OCI-LY3 (cell line): ENCODE measurements at regions not wholly inside any gene's neighbourhood (a gene's known extent, or its start where the extent isn't known, plus 50 kb on each side); places are given as distances from the start of the nearest gene placed in this dataset.

Source experiments
- EZH2phosphoT487 ChIP-seq: fragments of 200-600 bp; shearing (Covaris generic); IDR thresholded peaks from 2 replicates; pipeline ENCODE4 v1.6.1; 2018; ENCODE audit warnings: antibody characterized with exemption, mixed run types, low read depth
- TF ChIP-seq, protein P1 (sequence below): fragments of 200-600, 300-600 bp; sonication (generic); IDR thresholded peaks from 2 replicates; pipeline ENCODE4 v1.5.1; 2014; ENCODE audit warnings: antibody characterized with exemption, low read length, low read depth

DNA sequence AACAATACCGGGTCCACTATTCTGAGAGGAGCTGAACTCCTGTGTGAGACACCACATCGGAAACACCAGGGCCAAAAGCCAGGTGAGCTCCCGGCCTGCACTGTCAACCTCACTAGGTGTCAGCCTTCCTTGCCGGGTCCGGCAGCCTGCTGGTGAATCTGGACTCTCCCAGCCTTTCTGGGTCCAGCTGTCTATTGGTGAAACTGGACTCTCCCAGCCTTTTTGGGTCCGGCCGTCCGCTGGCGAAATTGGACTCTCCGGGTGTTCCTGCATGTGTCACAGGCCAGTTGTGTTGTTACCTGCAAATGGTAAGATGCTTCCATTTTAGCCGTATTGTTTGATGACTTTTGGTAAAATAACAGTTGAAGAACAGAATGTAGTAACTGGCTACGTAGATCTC lies 801.5 kb downstream of the CDH9 start:
- TF ChIP-seq, protein P1, sequence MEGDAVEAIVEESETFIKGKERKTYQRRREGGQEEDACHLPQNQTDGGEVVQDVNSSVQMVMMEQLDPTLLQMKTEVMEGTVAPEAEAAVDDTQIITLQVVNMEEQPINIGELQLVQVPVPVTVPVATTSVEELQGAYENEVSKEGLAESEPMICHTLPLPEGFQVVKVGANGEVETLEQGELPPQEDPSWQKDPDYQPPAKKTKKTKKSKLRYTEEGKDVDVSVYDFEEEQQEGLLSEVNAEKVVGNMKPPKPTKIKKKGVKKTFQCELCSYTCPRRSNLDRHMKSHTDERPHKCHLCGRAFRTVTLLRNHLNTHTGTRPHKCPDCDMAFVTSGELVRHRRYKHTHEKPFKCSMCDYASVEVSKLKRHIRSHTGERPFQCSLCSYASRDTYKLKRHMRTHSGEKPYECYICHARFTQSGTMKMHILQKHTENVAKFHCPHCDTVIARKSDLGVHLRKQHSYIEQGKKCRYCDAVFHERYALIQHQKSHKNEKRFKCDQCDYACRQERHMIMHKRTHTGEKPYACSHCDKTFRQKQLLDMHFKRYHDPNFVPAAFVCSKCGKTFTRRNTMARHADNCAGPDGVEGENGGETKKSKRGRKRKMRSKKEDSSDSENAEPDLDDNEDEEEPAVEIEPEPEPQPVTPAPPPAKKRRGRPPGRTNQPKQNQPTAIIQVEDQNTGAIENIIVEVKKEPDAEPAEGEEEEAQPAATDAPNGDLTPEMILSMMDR = no peak
- TF ChIP-seq EZH2phosphoT487 = no peak
